ENCODE measurements at regions not wholly inside any gene's neighbourhood (a gene's known extent, or its start where the extent isn't known, plus 50 kb on each side); places are given as distances from the start of the nearest gene placed in this dataset.

GRCh38 chr10:69738071-69738470 is 63.6 kb upstream of the COL13A1 start:
- Histone ChIP-seq H3K4me1 (peaks cover 0 to 47% (median 13%) of the 10 kb centered on the region in 9 donors), H3K27me3 (no peaks in the 10 kb centered on the region), H3K27ac (peak overlapping the region in 1 of 10 donors; percentile 5), H3K36me3 (no peaks in the 10 kb centered on the region), H3K9me3 (no peaks in the 10 kb centered on the region), H3K4me3 (no peak overlapping the region)
- 72 to 78% methylated on average over 5 of the region's 5 CpGs for WGBS, 2 donors
- intact Hi-C loops (cut with DNase I): loop anchor here in 3 of 10 donors (5.0 to 10.0 kb wide), 2 partner anchors 64 to 177 kb away; partner anchors contain the start of gene COL13A1 (in 2 of the 3)
- DNase-seq (no peak), ATAC-seq (peak in 5 of 8 donors; percentile 11 to 50 (median 42))
- TF ChIP-seq CTCF (IDR thresholded peaks at IDR 0.05): no peak

- Histone ChIP-seq H3K27me3 (peaks cover 0 to 2% (median 0%) of the 10 kb centered on the region in 7 donors), H3K9me3 (no peaks in the 10 kb centered on the region), H3K36me3 (no peaks in the 10 kb centered on the region), H3K27ac (peak overlapping the region in 1 of 10 donors; percentile 5), H3K4me3 (no peak overlapping the region), H3K4me1 (peaks cover 0 to 40% (median 7%) of the 10 kb centered on the region in 9 donors)
- intact Hi-C loops (cut with DNase I): loop anchor here in 3 of 10 donors (5.0 to 10.0 kb wide), 2 partner anchors 63 to 176 kb away; partner anchors contain the start of gene COL13A1 (in 2 of the 3)
- WGBS, 2 donors: 65 to 68% methylated on average over 6 of the region's 6 CpGs
- DNase-seq (no peak), ATAC-seq (no peak)
- no peak for TF ChIP-seq CTCF (IDR thresholded peaks at IDR 0.05)
These were observed 62.8 kb upstream of the COL13A1 start for GRCh38 chr10:69738858-69739435.

- TF ChIP-seq CTCF (IDR thresholded peaks at IDR 0.05): no peak
- no peaks in the 10 kb centered on the region for H3K36me3 ChIP-seq
- H3K9me3 ChIP-seq: no peaks in the 10 kb centered on the region
- peaks cover 0 to 9% (median 0%) of the 10 kb centered on the region in 7 donors for H3K27me3 ChIP-seq
- ATAC-seq: peak in 1 of 8 donors; percentile 17
- H3K27ac ChIP-seq: no peak overlapping the region
- DNase-seq: no peak
- no peak overlapping the region for H3K4me3 ChIP-seq
- intact Hi-C loops (cut with DNase I): loop anchor here in 3 of 10 donors (5.0 to 10.0 kb wide), 2 partner anchors 63 to 175 kb away; partner anchors contain the start of gene COL13A1 (in 2 of the 3)
- WGBS, 2 donors: 62 to 67% methylated on average over 7 of the region's 7 CpGs
- H3K4me1 ChIP-seq: peaks cover 0 to 33% (median 5%) of the 10 kb centered on the region in 9 donors
These were observed 62.1 kb upstream of the COL13A1 start for GRCh38 chr10:69739634-69740033.

GRCh38 chr10:69740126-69740525 is 61.6 kb upstream of the COL13A1 start:
- no peak for TF ChIP-seq CTCF (IDR thresholded peaks at IDR 0.05)
- no peak overlapping the region for H3K27ac ChIP-seq
- no peaks in the 10 kb centered on the region for H3K9me3 ChIP-seq
- peaks cover 0 to 28% (median 5%) of the 10 kb centered on the region in 9 donors for H3K4me1 ChIP-seq
- H3K4me3 ChIP-seq: no peak overlapping the region
- H3K36me3 ChIP-seq: no peaks in the 10 kb centered on the region
- H3K27me3 ChIP-seq: peaks cover 0 to 10% (median 0%) of the 10 kb centered on the region in 7 donors
- intact Hi-C loops (cut with DNase I): no loop called here
- 80 to 90% methylated on average over 3 of the region's 3 CpGs for WGBS, 2 donors
- DNase-seq: no peak
- no peak for ATAC-seq
